ENCODE measurements at regions not wholly inside any gene's neighbourhood (a gene's known extent, or its start where the extent isn't known, plus 50 kb on each side); places are given as distances from the start of the nearest gene placed in this dataset.
"Not testable (repeated sequence)": the region's sequence is repeated elsewhere in the genome, so short reads cannot be mapped to it uniquely, and the experiment has no call there.

DNA sequence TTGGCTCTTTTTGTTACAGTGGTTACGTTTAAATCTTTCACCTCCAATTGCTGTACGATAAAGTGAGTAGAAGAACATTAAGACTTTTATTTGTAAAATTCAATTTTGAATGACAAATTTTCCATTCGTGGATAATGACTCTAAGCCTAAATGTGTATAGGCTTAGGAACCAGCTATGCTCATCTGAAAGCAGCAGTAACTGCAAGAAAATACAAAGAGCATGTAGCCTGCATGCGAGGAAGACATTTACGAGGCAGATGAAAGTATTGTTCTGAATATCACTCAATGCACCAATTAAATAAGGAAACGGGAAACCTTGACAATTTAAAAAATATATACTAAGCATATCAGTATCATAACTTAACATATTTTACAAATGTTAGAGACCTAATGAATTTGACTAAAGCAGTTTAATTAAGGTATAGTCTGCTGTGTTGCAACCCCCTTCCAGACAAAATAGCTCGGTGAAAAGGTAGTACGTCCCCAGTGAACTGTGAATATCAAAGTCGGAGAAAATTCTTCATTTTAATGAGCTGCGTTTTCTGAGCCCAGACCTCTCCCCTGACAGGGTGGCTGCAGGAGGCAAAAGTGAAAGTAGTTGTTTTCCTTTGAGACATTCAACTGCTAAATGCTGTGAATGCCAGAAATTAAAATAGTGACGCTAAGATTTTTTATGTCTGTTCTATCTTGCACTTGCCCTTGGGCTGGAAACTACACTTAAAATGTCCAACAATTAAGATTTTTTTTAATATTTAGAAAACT is 1236.5 kb upstream of the TENM3 start:
- DNase-seq = no peak

DNA sequence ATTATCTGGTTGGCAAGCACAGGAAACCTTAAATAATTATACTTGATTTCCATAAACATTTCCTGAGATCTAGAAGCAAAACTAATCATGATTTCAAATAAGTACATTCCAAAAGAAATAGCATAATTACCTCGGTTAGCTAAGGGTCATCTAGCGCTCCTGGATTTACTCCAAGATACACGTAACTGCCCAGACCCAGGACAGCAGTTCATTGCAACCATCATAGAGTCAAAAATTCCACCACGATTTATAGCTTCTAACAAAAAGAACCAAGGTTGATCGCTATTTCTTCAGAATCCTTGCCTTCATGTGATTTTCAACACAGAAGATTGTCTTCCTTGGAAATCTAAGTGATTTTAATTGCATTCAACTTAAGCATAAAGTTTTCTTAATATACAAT is 1235.5 kb upstream of the TENM3 start:
- no peak for DNase-seq

DNA sequence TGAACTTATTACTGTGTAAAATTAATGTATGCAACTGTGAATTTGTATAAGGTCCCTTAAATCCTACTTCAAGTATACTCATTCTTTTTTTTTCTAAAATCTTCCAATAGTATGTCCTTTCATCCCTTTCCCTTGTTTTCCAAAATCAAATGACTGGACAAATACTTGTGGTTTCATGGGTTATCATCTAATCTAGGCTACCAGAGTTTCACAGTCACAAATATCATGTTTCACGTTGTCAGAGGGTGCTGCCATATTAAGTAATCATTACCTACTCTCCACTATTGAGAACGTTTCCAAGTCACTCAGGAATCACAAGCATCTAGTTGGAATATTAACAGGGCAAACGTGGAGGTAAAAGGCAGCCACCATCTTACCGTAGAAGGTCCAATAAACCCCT is 1235.0 kb upstream of the TENM3 start:
- DNase-seq = no peak

DNA sequence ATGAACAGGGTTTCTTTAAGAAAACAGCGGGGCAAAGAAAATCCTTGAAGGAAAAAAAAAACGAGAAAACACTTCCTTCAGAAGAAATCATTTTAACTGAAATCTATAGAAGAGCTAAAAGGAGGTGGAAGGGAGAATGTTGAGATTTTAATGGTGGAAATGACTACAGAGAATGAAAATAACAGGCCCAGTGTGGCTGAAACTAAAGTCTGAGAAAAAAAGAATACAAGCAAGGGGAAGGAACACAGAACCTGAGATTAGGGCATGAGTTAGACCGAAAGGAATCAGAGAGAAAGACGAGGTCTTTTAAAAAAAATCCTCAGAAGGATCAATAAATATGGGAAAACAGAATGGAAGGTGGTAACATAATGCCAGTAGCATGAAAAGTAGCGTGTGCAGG is 1230.0 kb upstream of the TENM3 start:
- no peak for DNase-seq

DNA sequence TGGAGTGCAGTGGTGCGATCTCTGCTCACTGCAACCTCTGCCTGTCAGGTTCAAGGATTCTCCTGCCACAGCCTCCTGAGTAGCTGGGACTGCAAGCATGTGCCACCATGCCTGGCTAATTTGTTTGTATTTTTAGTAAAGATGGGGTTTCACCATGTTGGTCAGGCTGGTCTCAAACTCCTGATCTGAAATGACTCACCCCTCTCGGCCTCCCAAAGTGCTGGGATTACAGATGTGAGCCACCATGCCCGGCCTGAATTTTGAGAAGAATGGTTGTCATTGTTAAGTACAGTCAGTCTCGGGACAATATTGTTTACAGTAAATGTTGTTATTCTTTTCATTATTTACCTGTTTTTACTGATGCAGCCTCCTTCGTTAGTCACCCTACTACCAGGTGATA is 1226.2 kb upstream of the TENM3 start:
- DNase-seq = no peak

DNA sequence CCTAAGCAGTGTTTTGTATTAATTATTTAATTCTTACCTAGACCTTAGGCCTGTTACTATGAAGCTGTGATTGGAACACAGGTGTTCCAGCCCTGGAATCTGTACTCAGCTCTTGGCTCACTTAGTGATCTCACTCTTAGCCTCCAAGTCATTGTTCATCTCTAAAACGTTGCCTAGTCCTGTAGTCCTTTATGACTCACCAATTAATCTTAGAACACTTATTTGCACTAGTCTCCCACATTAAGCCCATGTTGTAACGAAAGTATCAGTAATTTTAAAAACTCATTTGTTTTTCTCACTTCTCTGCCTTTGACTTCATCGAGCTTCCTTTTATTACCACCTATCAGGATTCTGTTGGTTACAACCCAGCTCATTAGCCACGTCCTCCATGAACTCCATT is 1224.7 kb upstream of the TENM3 start:
- no peak for DNase-seq

DNA sequence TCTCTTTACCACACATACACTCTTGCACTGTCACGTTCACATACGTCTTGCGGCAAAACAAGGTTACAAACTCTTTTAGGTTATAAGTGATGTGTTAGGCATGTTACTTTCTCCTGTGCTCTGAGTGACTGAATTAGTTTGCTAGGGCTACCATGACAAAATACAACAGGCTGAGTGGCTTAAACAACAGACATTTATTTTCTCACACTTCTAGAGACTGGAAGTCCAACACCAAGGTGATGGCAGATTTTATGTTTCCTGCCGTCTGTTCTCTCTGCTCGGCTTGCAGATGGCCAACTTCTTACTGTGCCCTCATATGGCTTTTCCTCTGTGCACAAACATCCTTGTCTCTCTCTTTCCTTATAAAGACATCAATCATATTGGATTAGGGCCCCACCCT is 1224.3 kb upstream of the TENM3 start:
- no peak for DNase-seq

DNA sequence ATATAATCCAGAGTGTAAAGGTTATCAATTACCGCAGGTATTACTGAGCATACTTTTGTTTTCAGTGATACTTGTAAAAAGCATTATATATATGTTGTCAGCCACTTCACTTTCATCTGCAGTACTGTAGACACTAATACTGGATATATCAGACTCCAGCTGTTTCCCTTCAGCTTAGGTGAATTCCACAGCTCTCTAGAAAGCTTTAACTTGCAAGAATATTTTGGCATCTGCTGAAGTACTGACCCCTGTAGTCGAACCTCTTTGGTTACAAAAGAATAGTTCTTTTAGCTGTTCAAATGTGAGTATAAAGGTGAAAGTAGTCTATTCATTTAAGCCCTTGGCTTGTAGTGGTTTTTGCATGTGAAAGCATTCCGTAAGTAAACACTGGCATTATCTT is 1222.7 kb upstream of the TENM3 start:
- DNase-seq = no peak

DNA sequence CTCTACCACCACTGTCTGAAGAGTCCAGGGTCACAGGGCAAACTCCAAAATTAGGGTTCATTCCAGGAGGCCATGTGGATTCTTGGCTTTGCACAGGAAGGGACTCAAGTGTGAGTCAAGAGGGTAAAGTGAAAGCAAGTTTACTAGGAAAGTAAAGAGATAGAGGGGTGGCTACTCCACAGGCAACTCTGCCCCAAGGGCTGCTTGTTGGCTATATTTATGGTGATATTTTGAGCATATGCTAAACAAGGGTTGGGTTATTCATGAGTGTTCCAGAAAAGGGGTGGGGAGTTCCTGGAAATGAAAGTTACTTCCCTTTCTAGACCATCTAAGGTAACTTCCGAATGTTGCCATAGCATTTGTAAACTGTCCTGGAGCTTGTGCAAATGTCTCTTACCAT is 1222.0 kb upstream of the TENM3 start:
- DNase-seq = no peak

DNA sequence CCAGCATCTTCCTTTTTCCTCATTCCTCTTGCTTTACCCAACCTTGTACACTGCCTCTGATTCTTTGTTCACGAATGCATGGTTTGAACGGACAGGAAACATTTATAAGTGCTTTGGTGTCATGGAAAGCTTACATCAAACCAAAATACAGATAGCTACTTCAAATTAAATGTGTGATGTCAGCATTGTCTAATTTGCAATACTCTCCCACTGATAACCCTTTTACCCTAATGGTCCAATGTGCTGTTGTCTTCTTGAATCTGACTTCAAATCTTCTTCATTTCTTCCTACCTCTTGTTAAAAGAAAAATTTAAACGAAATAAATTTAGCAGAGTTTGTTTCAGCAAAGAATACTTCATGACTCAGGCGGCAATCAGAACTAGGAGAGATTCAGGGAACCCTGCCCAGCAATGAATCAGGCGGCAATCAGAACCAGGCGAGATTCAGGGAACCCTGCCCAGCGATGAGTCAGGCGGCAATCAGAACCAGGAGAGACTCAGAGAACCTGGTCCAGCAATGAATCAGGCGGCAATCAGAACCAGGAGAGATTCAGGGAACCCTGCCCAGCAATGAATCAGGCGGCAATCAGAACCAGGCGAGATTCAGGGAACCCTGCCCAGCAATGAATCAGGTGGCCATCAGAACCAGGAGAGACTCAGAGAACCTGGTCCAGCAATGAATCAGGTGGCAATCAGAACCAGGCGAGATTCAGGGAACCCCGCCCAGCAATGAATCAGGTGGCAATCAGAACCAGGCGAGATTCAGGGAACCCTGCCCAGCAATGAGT is 1212.9 kb upstream of the TENM3 start:
- not testable (repeated sequence) for DNase-seq

DNA sequence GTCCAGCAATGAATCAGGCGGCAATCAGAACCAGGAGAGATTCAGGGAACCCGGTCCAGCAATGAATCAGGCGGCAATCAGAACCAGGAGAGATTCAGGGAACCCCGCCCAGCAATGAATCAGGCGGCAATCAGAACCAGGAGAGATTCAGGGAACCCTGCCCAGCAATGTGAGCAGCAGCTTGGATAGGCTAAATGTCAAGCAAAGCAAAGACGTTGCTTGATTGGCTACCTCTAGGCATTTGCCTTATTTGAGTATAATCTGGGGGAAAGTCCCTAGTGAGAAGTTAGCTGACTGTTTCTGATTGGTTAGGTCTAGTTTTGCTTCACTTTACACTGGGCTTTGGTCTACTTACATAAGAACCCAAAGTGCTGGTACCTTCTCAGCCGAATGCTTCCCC is 1212.2 kb upstream of the TENM3 start:
- no peak for DNase-seq

DNA sequence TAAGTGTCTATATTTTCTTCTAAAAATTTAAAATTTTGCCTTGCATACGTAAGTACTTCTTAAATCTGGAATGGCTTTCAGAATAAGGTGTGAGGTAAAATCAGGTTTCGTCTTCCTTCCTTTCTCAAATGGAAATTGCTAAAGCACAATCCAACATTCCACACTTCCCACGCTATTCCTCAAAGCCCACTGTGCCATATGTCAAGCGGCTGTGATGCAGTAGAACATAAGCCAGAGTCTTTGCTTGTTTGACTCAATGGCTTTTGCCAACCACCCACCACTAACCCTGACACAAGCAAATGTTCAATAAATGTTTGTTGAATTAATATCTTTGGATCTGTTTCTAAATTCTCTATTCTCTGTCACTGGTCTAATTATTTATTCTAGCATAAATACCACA is 1199.7 kb upstream of the TENM3 start:
- DNase-seq = no peak

DNA sequence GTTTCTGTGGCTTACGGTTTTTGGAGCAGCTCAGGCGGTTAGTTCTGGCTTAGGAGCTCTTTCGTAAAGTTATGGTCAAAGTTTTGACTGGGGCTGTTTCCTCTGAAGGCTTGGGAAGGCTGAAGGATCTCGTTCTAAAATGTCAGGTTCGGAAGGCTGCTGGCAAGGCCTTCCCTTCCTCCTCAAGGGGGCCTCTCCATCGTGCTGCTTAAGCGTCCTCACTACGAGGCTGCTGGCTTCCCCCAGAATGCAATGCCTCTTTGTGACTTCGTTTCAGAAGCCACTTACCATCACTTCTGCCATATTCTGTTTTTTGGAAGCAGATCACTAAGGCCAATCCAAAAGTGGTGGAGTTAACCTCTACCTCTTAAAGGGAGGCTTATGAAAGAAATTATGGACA is 1196.4 kb upstream of the TENM3 start:
- DNase-seq = no peak

DNA sequence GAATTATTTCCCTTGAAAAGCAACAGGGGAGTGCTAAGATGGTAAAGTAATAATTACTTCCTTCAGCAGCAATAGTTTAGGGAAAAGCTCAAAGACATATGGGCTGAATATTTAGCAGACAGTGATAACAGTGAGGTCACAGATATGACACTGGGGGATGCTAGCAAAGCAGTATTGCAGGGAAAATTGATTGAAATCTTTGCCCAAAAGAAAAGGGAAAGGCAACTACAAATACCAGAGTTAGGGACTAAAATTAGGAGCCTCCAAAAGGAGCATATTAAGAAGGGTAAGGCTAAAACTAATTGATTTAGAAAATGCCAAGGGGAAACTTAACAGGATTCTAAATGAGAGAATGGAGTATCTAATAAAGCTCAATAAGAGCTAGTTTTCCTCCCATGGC is 1191.3 kb upstream of the TENM3 start:
- no peak for DNase-seq

DNA sequence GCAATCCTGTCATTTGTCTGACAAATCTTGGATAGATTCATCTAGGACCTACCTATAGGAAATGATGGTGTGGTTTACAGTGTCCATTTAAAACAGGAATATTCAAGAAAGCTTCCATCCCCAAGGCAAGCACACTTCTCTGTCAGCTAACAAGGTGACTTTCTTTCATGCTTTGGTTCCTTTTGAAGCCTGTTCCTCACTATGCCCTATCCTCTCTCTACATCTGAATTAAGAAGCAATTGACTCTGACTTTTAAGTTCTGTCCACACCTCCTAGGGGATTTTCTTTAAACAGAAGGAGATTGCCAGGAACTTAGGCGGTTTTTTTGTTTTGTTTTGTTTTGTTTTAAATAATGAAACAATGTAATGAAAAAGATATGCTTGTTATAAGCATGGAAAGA is 1181.4 kb upstream of the TENM3 start:
- DNase-seq = no peak

DNA sequence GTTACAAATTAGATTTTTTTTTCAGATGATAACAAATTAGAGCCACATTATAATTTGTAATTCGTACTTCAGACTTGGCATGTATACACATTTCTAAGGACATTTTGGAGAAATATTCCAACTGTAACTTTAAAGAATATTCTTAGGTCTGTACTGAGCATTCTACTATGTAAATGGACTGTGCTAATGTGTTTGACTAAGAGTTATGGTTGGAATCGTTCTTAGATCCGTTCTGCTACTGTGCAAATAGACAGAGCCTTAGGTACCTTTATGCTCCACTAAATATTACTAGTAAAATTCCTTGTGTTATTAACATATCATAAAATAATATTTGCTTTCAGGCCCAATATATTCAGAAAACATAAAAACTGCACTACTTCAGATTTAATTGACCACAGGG is 1180.0 kb upstream of the TENM3 start:
- DNase-seq = no peak

DNA sequence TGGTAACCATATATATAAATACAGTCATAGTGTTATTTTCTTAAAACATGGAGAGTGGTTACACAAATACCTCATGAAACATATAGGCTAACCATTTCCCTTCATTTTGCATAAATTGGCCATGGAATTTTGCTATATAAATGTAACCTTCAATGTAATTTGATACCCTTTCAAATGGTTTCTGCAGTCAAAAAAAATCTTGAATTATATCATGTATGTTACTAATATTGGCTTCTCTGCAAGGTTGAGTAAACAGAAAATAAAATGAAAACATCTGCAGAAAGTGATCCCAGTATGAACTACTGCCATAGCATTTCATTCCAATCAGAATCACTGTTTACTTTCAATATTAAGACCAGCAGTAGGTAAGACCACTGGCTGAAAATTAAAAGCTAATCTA is 1165.9 kb upstream of the TENM3 start:
- DNase-seq = no peak

DNA sequence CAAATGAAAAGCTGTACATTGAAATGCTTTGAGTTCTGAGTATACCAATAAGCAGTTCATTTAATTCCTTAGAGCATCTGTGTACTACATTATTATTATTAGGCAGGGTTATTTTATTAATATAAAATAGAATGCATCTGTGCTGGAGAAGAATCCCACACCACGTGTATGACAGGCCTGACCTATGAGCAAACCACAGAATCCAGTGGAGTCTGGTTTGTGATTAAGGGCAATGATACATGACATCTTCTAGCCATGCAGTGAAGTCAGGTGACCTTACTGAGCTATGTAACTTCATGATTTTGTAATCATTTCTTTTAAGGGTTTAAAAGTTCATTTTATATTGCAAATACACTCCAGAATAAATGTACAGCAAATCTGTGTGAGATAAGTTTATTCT is 1165.0 kb upstream of the TENM3 start:
- DNase-seq = no peak

DNA sequence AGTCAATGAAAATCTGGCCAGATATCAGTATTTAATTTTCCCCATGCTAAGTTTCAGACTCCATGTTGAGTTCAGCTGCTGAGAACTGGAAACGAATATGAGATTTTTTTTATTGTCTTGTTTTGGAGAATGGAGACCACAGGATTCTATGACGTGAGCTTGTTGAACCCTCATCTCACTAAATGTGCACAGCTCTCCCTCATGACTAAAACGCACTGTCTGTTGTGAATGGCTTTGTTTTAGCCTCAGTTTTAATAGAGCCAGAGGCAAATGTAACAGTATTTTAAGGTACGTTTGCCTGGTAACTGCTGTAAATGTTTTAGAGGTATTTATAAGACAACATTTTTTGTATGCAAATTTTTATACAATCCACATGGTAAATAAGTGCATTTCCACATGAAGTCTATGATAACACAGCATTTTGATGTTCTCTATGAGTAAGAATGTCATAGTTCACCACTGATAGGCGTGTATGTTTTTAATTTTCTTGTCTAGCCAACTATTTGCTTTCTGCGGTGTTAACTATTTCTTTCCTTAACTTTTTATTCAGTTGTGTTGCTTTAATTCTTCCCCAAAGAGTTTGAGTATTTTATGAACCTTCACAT is 1159.3 kb upstream of the TENM3 start:
- DNase-seq = no peak

DNA sequence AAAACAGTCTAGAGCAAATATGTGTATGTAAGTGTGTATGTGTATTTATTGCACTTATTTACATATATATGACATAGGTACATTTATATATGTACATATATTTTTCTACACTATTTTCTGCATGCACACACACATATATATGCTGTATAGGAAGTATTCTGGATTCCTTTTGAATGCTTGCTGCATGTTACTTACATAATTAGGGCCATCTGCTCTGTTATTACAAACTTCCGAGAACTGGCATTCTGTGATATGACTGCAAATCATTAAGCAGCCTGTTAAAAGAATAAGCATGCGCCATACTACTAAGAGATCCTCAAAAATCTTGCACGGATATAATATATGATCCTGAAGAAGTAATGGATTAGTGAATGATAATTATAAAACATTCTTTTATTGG is 1157.6 kb upstream of the TENM3 start:
- DNase-seq = no peak

DNA sequence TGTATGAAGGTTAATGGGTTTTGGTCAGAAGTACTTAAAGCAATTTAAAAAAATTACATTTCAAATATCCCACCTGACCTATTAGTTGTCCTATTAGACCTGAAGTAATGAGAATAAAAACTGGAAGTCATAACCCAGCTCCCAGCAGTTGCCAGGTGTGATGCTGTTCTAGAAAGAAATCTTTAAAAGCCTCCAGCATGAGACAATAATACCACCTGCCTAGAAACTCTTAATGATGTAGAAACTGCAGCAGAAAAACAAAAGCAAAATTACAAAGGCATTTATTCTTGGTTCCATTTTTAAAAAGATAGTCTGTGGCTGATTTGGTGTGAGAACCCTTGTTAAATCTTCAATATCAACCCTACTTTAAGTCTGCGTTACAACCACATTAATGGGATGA is 1137.7 kb upstream of the TENM3 start:
- DNase-seq = no peak

DNA sequence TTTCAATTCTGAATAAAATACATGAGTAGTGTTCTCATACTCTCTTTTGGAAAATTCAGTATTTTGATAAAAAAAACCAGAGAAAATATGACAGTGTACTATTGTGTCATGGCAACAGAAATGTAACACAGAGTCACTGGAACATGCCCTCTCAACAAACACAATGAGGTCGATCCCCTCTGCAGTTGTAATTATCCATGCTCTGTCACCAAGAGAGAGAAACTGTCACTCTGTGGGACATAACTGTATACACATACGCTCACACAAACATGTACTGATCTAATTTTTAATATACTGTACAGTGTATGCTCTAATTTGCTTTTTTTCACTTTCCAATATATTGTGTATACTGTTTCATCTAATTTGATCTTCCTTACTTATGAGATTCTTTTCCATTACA is 1136.8 kb upstream of the TENM3 start:
- DNase-seq = no peak

DNA sequence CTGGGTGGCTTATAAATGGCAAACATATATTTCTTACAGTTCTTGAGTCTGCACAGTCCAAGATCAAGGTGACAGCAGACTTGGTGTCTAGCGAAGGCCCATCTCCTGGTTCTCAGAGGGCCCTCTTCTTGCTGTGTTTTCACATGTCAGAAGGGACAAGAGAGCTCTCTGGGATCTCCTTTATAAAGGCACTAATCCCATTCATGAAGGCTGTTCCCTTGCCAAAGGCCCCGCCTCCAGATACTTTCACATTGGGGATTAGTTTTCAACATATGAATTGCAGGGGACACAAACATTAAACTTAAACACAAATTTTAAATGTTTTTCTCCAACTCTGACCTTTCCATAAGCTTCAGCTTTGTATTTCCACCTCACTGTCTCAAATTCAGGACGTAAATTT is 1135.0 kb upstream of the TENM3 start:
- no peak for DNase-seq

DNA sequence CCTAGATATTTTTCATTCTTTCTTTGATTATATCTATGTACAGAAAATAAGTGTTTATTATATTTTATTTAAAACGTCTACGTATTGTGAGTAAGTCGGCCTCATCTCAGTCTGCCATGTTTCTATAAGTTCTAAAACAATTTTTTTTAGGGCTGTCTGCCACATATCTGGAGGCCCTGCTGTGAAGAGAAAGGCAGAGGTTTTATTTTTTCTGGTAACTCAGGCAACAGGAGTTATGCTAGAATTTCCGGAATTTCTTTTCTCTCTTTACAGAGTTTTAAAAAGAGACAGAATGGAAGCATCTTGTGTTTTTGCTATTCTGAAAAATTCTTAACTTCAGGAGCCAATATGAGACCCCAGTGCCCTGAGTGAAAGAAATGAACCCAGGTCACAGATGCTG is 1124.0 kb upstream of the TENM3 start:
- DNase-seq = no peak
